BJ (cell line): ENCODE measurements at regions not wholly inside any gene's neighbourhood (a gene's known extent, or its start where the extent isn't known, plus 50 kb on each side); places are given as distances from the start of the nearest gene placed in this dataset.

Source experiments
- CTCF ChIA-PET: fragments of 350-600 bp; formaldehyde crosslinking; extraction: SDS; loops from one replicate; lab custom pipeline; 2021; ENCODE audit warnings: antibody characterized with exemption, inconsistent platforms; lab: Yijun Ruan, JAX
- POLR2A ChIA-PET: fragments of 300-600 bp; sonication (Branson Sonifier 250); formaldehyde crosslinking; extraction: SDS; loops from one replicate; lab custom pipeline; 2021; ENCODE audit warnings: antibody characterized with exemption; lab: Charles Lee
- DNase-seq: peaks from one replicate; pipeline ENCODE4 v3.0.0-alpha.2; 2011; ENCODE audit warnings: low read depth
- H3K27me3 ChIP-seq: 2 replicates; pipeline ENCODE4 v1.6.0; 2011; ENCODE audit warnings: low read length; ENCODE audit not compliant: control insufficient read depth, insufficient read depth
- H3K36me3 ChIP-seq: 2 replicates; pipeline ENCODE4 v1.5.1; 2011; ENCODE audit warnings: low read length; ENCODE audit not compliant: control insufficient read depth, insufficient read depth
- H3K4me3 ChIP-seq: 2 replicates; pipeline ENCODE4 v1.5.1; 2011; ENCODE audit warnings: low read depth, mild to moderate bottlenecking, control low read depth, low read length
- TF ChIP-seq, protein P1 (sequence below): IDR thresholded peaks from 2 replicates; pipeline ENCODE4 v1.5.1; 2011; ENCODE audit warnings: low read depth, mild to moderate bottlenecking, control low read depth, inconsistent platforms, low read length, moderate library complexity; ENCODE audit not compliant: insufficient read depth

DNA sequence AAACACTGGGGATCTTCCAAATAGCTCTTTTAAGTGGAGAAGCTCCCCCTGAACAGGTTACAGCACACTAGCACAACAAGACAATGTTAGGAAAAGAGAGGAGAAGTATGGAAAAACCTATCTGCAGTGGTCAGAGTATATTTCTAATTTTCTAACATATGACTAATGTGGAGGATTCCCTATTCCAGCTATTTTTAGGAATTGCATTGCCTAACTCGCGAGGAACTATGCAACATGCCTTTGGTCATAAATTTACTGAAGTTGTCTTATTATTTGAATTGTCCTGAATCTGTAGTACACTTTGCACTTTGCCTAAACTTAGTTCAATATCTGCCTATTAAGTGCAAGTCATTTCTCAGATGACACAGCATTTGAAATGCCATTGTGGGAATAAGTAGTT lies 381.4 kb downstream of the CCDC85A start:
- no peak for DNase-seq
- CTCF ChIA-PET = no interaction called here
- Histone ChIP-seq H3K4me3 (no peak overlapping the region), H3K27me3 (no peaks in the 10 kb centered on the region), H3K36me3 (no peaks in the 10 kb centered on the region)
- POLR2A ChIA-PET = no interaction called here
- TF ChIP-seq, protein P1, sequence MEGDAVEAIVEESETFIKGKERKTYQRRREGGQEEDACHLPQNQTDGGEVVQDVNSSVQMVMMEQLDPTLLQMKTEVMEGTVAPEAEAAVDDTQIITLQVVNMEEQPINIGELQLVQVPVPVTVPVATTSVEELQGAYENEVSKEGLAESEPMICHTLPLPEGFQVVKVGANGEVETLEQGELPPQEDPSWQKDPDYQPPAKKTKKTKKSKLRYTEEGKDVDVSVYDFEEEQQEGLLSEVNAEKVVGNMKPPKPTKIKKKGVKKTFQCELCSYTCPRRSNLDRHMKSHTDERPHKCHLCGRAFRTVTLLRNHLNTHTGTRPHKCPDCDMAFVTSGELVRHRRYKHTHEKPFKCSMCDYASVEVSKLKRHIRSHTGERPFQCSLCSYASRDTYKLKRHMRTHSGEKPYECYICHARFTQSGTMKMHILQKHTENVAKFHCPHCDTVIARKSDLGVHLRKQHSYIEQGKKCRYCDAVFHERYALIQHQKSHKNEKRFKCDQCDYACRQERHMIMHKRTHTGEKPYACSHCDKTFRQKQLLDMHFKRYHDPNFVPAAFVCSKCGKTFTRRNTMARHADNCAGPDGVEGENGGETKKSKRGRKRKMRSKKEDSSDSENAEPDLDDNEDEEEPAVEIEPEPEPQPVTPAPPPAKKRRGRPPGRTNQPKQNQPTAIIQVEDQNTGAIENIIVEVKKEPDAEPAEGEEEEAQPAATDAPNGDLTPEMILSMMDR = no peak

DNA sequence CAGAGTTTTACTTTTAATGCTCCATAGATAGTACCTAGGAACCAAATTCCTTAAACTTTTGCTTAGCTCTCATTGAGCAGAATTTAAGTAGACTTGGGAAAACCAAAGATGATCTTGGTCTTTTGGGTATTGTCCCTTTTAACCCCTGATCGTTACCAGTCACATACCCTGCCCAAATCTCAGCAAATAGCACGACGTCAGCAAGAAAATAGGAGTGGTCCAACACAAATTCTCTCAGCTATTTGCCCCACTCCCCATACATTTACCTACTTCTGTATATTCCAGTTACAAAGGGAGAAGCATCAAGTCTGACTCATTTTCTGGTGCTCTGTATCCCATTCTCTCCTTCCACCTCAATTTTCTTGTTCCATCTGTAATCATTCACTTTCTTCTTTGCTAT lies 387.3 kb downstream of the CCDC85A start:
- Histone ChIP-seq H3K36me3 (no peaks in the 10 kb centered on the region), H3K27me3 (no peaks in the 10 kb centered on the region), H3K4me3 (no peak overlapping the region)
- DNase-seq = no peak
- TF ChIP-seq, protein P1 = no peak
- ChIA-PET POLR2A (no interaction called here), CTCF (interaction anchor here (0.7 kb wide), 1 partner anchor 44 kb away, joined by 3 read pairs; no protein-coding TSS in a partner anchor)

- TF ChIP-seq, protein P1 = no peak
- no peaks in the 10 kb centered on the region for H3K36me3 ChIP-seq
- CTCF ChIA-PET = interaction anchor here (1.0 kb wide), 1 partner anchor 11 kb away, joined by 3 read pairs; no protein-coding TSS in a partner anchor
- POLR2A ChIA-PET = no interaction called here
- no peak for DNase-seq
- no peaks in the 10 kb centered on the region for H3K27me3 ChIP-seq
- no peak overlapping the region for H3K4me3 ChIP-seq
Measured at GRCh38 chr2:56576001-56576400, 392.2 kb downstream of the CCDC85A start.

DNA sequence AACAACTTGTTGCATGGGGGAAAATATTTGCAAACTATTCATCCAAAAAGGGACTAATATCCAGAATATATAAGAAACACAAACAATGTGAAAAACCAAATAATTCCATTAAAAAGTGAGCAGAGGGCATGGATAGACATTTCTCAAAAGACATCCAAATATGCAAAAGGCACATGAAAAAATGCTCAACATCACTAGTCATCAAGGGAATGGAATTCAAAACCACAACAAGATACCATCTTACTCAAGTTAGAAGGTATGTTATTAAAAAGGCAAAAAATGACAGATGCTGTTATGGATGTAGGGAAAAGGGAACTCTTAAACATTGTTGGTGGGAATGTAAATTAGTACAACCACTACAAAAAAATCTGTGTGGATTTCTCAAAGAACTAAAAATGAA lies 396.5 kb downstream of the CCDC85A start:
- DNase-seq = peak; percentile 47
- Histone ChIP-seq H3K36me3 (no peaks in the 10 kb centered on the region), H3K4me3 (no peak overlapping the region), H3K27me3 (no peaks in the 10 kb centered on the region)
- TF ChIP-seq, protein P1 = no peak
- POLR2A ChIA-PET = no interaction called here
- CTCF ChIA-PET = interaction anchor here (0.6 kb wide), 2 partner anchors 30 to 233 kb away, joined by 3 read pairs; no protein-coding TSS in a partner anchor

- POLR2A ChIA-PET = no interaction called here
- no peak overlapping the region for H3K4me3 ChIP-seq
- no peaks in the 10 kb centered on the region for H3K36me3 ChIP-seq
- DNase-seq = no peak
- no peaks in the 10 kb centered on the region for H3K27me3 ChIP-seq
- TF ChIP-seq, protein P1 = no peak
- CTCF ChIA-PET = no interaction called here
Measured at GRCh38 chr2:56582570-56582969, 398.8 kb downstream of the CCDC85A start.
